PC-9 (cell line): ENCODE measurements at regions not wholly inside any gene's neighbourhood (a gene's known extent, or its start where the extent isn't known, plus 50 kb on each side); places are given as distances from the start of the nearest gene placed in this dataset.

Source experiments
- BruUV-seq: library from RNA; stranded (reverse); fragments of 400-500 nt; replicated peaks from 2 replicates; lab custom pipeline; 2021; lab: Mats Ljungman, UMichigan
- CTCF ChIA-PET: fragments of 300-600 bp; sonication (Branson Sonifier 250); formaldehyde crosslinking; loops from one replicate; lab custom pipeline; 2022; ENCODE audit warnings: antibody characterized with exemption; lab: Charles Lee
- POLR2A ChIA-PET: fragments of 300-600 bp; sonication (Branson Sonifier 250); formaldehyde crosslinking; loops from one replicate; lab custom pipeline; 2022; ENCODE audit warnings: antibody characterized with exemption; ENCODE audit not compliant: unreplicated experiment; lab: Charles Lee
- DNase-seq, 2 experiments: peaks; one replicate each; pipeline versions ENCODE4 v3.0.0 to v3.0.0-alpha.2; 2015 to 2022; ENCODE audit warnings: mixed read lengths in 1 of 2
- H2AFZ ChIP-seq: fragments of 200-600 bp; sonication (generic); 2 replicates; pipeline ENCODE4 v1.8.1; 2017; ENCODE audit warnings: antibody characterized with exemption
- H3F3A ChIP-seq: fragments of 200-600 bp; sonication (generic); 2 replicates; pipeline ENCODE4 v1.8.1; 2017; ENCODE audit warnings: antibody characterized with exemption, mild to moderate bottlenecking, low read depth; ENCODE audit not compliant: insufficient read depth
- H3K27ac ChIP-seq: fragments of 200-600 bp; sonication (generic); 2 replicates; pipeline ENCODE4 v1.6.1; 2016; ENCODE audit warnings: mixed run types
- H3K27me3 ChIP-seq: fragments of 200-600 bp; sonication (generic); 2 replicates; pipeline ENCODE4 v1.6.1; 2016; ENCODE audit warnings: low read depth, mixed run types; ENCODE audit not compliant: insufficient read depth
- H3K36me3 ChIP-seq: fragments of 200-600 bp; sonication (generic); 2 replicates; pipeline ENCODE4 v1.6.1; 2016; ENCODE audit warnings: low read depth, mixed run types
- H3K4me1 ChIP-seq: fragments of 200-600 bp; sonication (generic); replicated peaks from 2 replicates; pipeline ENCODE4 v1.6.1; 2016; ENCODE audit warnings: mixed run types; ENCODE audit not compliant: insufficient read depth
- H3K4me2 ChIP-seq: fragments of 200-600 bp; sonication (generic); 2 replicates; pipeline ENCODE4 v1.6.1; 2017; ENCODE audit warnings: mixed run types
- H3K4me3 ChIP-seq: fragments of 200-600 bp; sonication (generic); 2 replicates; pipeline ENCODE4 v1.6.1; 2016; ENCODE audit warnings: mixed run types
- H3K79me2 ChIP-seq: fragments of 200-600 bp; sonication (generic); 2 replicates; pipeline ENCODE4 v1.6.1; 2017; ENCODE audit warnings: low read depth, mixed run types
- H3K9me2 ChIP-seq: fragments of 200-600 bp; sonication (generic); 2 replicates; pipeline ENCODE4 v1.8.1; 2017; ENCODE audit warnings: mild to moderate bottlenecking; ENCODE audit not compliant: insufficient read depth
- H3K9me3 ChIP-seq: fragments of 200-600 bp; sonication (generic); 2 replicates; pipeline ENCODE4 v1.8.1; 2016; ENCODE audit warnings: low read depth; ENCODE audit not compliant: insufficient read depth
- H4K20me1 ChIP-seq: fragments of 200-600 bp; sonication (generic); 2 replicates; pipeline ENCODE4 v1.8.1; 2017; ENCODE audit not compliant: insufficient read depth
- EZH2 ChIP-seq: fragments of 200-600 bp; sonication (generic); IDR thresholded peaks from 2 replicates; pipeline ENCODE4 v1.8.0; 2017; ENCODE audit warnings: antibody characterized with exemption, low read depth
- intact Hi-C: fragments of 100-400 bp; cut with micrococcal nuclease; formaldehyde crosslinking; loops from one replicate; pipeline ENCODE4 v1.10.0; 2022; ENCODE audit not compliant: unreplicated experiment
- TF ChIP-seq, protein P1 (sequence below): fragments of 200-600 bp; sonication (generic); conservative IDR thresholded peaks from 2 replicates; pipeline ENCODE4 v1.6.1; 2017; ENCODE audit warnings: mixed run types, antibody characterized with exemption, mild to moderate bottlenecking, moderate library complexity

DNA sequence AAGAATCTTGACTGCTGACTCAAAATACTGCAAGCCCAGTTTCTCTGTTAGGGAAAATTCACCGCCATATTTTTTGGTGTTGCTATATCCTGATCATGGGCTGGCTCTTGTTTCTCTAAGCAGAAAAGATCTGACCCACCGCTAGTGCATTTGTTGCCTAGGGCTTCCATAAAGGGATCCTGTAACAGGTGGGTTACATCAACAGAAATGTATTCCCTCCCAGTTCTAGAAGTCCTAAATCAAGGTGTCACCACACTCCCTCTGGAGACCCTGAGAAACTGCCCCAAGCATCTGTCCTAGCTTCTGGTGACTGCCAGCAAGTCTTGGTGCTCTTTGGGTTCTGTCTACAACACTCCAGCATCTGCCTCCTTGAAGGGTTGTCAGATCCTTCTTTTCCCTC lies 99.7 kb downstream of the MAF start:
- TF ChIP-seq, protein P1, sequence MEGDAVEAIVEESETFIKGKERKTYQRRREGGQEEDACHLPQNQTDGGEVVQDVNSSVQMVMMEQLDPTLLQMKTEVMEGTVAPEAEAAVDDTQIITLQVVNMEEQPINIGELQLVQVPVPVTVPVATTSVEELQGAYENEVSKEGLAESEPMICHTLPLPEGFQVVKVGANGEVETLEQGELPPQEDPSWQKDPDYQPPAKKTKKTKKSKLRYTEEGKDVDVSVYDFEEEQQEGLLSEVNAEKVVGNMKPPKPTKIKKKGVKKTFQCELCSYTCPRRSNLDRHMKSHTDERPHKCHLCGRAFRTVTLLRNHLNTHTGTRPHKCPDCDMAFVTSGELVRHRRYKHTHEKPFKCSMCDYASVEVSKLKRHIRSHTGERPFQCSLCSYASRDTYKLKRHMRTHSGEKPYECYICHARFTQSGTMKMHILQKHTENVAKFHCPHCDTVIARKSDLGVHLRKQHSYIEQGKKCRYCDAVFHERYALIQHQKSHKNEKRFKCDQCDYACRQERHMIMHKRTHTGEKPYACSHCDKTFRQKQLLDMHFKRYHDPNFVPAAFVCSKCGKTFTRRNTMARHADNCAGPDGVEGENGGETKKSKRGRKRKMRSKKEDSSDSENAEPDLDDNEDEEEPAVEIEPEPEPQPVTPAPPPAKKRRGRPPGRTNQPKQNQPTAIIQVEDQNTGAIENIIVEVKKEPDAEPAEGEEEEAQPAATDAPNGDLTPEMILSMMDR = no peak
- TF ChIP-seq EZH2 = no peak
- Histone ChIP-seq H3K9me3 (no peaks in the 10 kb centered on the region), H3K9me2 (no peaks in the 10 kb centered on the region), H3K4me2 (no peak overlapping the region), H4K20me1 (no peaks in the 10 kb centered on the region), H3K27me3 (peaks cover 25% of the 10 kb centered on the region), H2AFZ (no peak overlapping the region), H3K4me1 (no peaks in the 10 kb centered on the region), H3K79me2 (no peaks in the 10 kb centered on the region), H3F3A (no peaks in the 10 kb centered on the region), H3K36me3 (no peaks in the 10 kb centered on the region), H3K27ac (no peak overlapping the region), H3K4me3 (no peak overlapping the region)
- no peak for DNase-seq
- intact Hi-C loops = no loop called here
- ChIA-PET CTCF (no interaction called here), POLR2A (no interaction called here)
- no TSS peak for BruUV-seq

DNA sequence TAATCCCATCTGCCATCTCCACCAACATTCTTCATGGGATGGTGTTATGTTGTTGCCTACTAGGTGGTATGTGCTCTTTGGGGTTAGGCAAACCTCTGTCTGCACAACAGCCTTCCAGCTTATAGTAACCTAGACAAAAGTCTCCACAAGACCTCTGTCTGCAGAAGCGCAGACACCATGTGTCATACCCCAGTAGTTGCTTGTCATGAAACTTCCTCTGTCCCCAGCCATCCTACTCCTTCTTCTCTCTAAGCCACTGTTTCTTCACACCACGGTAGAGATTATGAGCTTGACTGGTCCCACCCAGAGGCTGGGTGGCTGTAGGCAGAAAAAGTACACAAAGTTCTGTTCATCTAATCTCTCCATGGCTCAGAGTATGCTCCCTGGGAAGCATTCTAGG lies 100.3 kb downstream of the MAF start:
- no TSS peak for BruUV-seq
- no peaks in the 10 kb centered on the region for H3K9me2 ChIP-seq
- ChIA-PET POLR2A (no interaction called here), CTCF (no interaction called here)
- H3K4me2 ChIP-seq = no peak overlapping the region
- H2AFZ ChIP-seq = no peak overlapping the region
- no peaks in the 10 kb centered on the region for H3K4me1 ChIP-seq
- H3K27ac ChIP-seq = no peak overlapping the region
- no peaks in the 10 kb centered on the region for H4K20me1 ChIP-seq
- no peak overlapping the region for H3K4me3 ChIP-seq
- no peak for TF ChIP-seq EZH2
- TF ChIP-seq, protein P1 = no peak
- H3K36me3 ChIP-seq = no peaks in the 10 kb centered on the region
- no peak for DNase-seq
- H3K9me3 ChIP-seq = no peaks in the 10 kb centered on the region
- no peaks in the 10 kb centered on the region for H3K79me2 ChIP-seq
- H3F3A ChIP-seq = no peaks in the 10 kb centered on the region
- H3K27me3 ChIP-seq = peaks cover 25% of the 10 kb centered on the region
- intact Hi-C loops = no loop called here

DNA sequence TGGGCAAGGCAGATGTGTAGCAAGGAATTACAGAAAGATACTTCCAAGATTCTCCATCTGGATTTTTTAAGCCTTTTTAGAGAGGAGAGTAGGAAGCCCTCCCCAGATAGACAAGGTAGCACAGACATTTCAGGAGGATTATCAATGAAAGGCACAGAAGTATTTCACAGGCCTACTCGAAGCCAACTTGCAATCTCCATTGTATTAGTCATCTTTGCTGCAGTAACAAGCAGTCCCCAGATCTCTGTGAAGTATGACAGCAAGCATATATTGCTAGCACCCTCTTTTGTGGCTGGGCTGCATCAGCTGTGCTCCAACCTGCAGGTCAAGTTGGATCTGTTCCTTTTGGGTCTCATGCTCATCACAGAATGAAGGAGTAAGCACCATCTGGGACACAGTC lies 101.6 kb downstream of the MAF start:
- H3K27me3 ChIP-seq = peaks cover 15% of the 10 kb centered on the region
- no peaks in the 10 kb centered on the region for H3K36me3 ChIP-seq
- H3K4me2 ChIP-seq = no peak overlapping the region
- H3F3A ChIP-seq = no peaks in the 10 kb centered on the region
- H3K9me3 ChIP-seq = no peaks in the 10 kb centered on the region
- POLR2A ChIA-PET = no interaction called here
- CTCF ChIA-PET = no interaction called here
- TF ChIP-seq, protein P1 = no peak
- no peak for TF ChIP-seq EZH2
- no peak overlapping the region for H2AFZ ChIP-seq
- no peaks in the 10 kb centered on the region for H3K9me2 ChIP-seq
- intact Hi-C loops = no loop called here
- DNase-seq = no peak
- no peaks in the 10 kb centered on the region for H3K4me1 ChIP-seq
- no peak overlapping the region for H3K27ac ChIP-seq
- no peak overlapping the region for H3K4me3 ChIP-seq
- no TSS peak for BruUV-seq
- H4K20me1 ChIP-seq = no peaks in the 10 kb centered on the region
- H3K79me2 ChIP-seq = no peaks in the 10 kb centered on the region
